Suppressor macrophage treated with lipopolysaccharide for 4 hours (primary cell): ENCODE measurements at regions not wholly inside any gene's neighbourhood (a gene's known extent, or its start where the extent isn't known, plus 50 kb on each side); places are given as distances from the start of the nearest gene placed in this dataset.

Experiments
- DNase-seq: peaks from one replicate; pipeline ENCODE4 v3.0.0-alpha.2; 2020

- no peak for DNase-seq
These were observed 951.6 kb upstream of the MIR17HG start for GRCh38 chr13:90395846-90396245.

- DNase-seq = no peak
These were observed 951.2 kb upstream of the MIR17HG start for GRCh38 chr13:90396266-90396665.

DNA sequence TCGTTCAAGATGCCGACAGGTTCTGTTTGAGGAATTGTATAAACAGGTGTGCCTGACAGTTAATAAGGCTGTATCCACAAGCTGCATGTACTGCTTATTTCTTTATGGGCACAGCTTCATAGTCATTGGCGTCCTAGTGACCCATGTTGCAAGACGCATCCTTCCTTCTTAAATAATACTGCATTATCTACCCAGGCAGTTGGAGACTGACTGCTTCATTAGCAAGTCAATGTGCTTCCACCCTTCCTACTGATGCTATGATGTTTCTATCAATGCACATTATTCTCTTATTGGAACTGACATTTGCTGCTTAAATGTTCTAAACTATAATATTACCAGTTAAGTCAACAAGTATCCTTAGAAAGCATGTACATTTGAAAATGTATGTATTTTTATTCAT, 950.0 kb upstream of the MIR17HG start:
- no peak for DNase-seq

DNA sequence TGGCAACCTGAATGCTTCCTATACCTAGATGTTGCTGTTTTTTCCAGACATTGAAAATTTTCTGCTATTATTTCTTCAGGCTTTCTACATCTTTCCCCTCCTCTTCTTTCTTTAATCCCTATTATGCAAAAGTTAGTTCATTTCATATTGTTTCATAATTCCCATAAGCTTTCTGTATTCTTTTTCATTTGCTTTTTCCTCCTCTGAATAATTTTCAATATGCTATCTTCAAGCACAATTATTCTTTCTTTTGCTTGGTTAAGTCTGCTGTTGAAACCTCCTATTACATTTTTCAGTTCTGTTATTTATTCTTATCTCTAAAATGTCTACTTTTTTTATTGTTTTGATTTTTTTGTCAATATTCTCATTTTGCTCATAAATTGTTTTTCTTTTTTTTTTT, 947.1 kb upstream of the MIR17HG start:
- DNase-seq = no peak

GRCh38 chr13:90401150-90401549, 946.3 kb upstream of the MIR17HG start:
- DNase-seq = no peak

DNA sequence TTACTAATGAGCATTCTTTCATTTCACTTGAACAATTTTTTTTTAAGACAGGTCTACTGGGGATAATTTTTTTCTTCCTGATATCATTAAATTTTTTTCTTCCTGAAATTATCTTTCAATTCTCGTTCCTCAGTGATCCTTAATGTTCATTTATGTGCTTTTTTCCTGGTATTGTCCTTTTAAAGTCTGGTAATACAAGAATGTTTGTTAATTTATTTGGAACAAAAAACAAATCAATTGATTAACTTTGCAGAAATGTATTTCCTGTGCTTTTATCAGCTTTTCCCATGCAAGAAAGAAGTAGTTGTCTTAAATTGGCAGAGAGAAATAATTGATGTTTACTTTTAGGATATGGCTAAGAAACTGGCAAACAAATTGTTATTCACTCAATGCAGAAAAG, 945.4 kb upstream of the MIR17HG start:
- DNase-seq = no peak

GRCh38 chr13:90402613-90403012, 944.9 kb upstream of the MIR17HG start:
- no peak for DNase-seq

DNA sequence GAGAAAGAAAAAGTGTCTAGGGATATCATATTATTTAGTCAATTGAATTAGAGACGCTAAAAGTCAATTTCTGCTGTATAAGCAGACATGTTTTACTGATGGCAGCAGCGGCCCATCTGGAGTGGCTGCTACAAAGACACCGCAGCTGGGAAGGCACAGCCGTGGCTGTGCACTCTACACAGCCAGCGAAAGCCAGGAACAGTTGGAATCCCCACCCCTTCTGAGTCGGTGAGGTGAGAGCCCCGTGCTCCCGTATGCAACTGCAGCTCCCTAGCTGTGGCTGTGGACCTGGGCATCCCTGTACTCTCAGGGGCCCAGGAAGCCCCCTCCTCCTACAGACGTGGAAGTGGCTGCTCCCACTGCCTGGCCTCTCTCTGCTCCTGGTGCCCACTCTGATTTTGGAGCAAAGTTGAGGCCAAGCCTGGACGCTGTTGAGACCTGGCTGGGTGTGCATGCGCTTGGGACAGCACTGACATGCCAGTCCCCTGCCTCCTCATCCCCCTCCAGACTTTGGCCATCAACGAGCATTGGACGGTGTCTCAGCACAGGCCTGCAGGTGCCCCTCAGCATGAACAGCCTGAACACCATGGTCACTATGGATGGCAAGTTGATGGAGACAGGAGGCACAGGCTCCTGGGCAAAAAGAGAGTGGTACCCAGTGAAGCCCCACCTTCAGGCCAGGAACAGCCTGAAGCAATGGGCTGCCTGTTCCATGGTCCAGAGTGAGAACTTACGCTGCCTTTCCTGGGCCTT, 944.0 kb upstream of the MIR17HG start:
- DNase-seq = no peak

GRCh38 chr13:90405301-90405700, 942.2 kb upstream of the MIR17HG start:
- DNase-seq = no peak

DNA sequence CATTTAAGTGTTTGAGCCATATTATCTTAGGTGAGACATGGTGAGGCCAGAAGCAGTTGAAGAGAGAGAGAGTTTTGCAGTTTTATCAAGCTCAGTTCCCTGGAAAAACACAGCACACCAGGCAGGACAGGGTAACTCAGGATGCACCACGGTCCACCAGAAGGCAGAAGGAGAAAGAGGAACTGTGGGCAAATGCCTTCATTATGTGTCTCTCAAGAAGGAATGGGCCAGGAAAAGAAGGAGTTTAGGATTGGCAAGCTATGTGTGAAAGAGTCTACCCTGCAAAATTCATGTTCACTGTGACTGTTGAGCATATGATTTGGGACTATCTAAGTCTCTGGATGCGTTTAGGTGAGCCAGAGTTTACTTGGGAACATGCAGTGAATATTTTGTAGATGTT, 934.5 kb upstream of the MIR17HG start:
- DNase-seq = no peak

DNA sequence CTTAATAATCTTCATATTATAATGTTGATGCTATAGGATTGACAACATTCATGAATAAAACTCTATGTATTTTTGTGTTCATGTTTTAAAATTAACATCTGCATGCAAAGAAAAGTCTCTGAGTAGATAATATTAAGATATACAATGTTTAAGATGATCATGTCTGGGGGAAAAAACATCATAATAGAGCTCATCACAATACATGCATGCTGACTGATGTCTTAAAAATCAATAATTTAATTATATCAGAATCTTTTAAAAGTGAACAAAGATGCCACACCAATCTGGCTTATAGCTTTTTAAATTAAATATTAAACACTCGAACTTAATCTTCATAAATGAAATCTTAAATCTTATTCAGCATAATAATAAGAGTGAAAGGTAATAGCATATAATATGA, 933.9 kb upstream of the MIR17HG start:
- DNase-seq = no peak

- DNase-seq = no peak
These were observed 932.5 kb upstream of the MIR17HG start for GRCh38 chr13:90414691-90415596.

- no peak for DNase-seq
These were observed 931.6 kb upstream of the MIR17HG start for GRCh38 chr13:90415902-90416301.

- DNase-seq = no peak
These were observed 931.0 kb upstream of the MIR17HG start for GRCh38 chr13:90416519-90416918.

DNA sequence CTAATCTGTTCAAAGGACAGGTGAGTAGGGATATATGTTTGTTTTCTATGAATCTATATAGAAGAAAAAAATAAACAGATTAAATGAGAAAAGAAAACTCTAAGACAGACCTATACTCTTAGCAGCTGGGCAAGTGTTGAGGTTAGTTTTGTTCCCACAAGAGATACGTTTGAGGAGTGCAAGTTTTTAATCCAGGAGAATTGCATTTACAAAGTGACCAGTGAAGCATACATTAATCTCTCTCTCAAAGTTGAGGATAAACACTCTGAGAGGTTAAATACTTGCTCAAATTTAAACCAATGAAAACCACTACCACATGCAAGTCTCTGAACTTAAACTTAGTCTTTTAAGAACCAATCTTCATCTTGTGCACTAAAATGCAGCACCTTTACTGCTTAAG, 930.5 kb upstream of the MIR17HG start:
- DNase-seq = no peak

- DNase-seq = no peak
These were observed 926.8 kb upstream of the MIR17HG start for GRCh38 chr13:90420683-90421082.

DNA sequence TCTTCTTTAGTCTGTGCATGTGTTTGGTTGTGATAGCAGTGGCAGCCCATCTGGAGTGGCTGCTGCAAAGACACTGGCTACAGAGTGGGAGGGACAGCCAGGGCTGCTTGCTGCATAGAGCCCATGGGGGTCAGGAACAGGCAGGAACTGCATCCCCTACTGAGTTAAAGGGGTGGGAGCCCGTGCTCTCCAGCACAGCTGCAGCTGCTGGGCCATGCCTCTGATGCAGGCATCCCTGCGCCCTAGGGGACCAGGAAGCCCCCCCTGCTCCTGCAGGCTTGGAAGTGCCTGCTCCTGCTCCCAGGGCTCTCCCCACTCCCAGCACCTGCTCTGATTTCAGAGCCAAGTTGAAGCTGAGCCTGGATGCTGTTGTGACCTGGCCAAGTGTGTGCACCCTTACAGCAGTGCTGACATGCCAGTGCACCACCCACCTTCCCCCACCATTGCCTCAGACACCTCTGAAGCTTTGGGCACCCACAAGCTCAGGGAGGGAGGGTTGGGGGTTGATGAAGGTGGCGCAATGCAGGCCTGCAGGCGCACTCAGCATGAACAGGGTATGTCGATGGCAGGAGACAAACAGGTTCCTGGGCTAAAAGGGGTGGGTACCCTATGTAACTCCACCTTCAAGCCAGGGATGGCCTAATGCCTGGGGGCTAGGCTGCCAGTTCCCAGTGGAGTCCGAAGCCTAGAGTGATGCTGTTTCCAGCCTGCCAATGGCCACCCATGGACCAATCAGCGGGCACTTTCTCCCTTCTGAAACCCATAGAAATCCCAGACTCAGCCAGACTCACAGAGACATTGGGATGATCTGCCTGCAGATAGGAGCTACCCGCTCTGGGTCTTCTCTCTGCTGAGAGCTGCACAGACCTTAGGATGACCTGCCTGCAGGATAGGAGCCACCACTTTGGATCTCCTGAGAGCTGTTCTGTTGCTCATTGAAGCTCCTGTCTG, 919.9 kb upstream of the MIR17HG start:
- DNase-seq = no peak

- no peak for DNase-seq
These were observed 918.8 kb upstream of the MIR17HG start for GRCh38 chr13:90428522-90429210.

DNA sequence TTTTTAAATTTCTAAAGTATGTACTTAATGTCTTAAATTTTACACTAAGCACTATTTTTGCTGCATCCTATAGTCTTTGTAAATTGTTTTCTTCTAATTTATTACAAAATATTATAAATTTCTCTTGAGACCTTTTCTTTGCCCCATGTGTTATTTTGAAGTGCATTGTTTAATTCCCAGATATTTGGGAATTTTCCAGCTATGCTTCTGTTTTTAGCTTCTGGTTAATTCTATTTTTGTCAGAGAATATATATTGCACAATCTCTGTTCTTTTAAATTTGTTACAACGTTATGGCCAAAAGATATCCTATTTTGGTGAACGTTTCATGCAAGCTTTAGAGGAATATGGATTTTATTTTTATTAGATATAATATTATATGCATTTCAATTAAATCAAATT, 917.4 kb upstream of the MIR17HG start:
- no peak for DNase-seq

DNA sequence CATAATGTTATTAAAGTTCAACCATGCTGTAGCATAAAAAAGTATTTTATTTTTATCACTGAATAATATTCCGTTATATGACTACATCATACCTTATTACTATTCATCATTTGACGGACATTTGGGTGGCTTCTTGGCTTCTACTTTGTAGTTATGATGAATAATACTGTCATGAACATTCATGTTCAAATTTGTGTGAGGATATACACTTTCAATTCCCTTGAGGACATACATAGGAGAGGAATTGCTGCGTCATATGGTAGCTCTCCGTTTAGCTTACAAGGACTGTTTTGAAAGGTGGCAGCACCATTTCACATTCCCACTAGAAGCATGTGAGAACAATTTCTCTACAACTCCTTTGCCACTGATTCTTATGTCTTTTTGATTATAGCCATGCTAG, 910.8 kb upstream of the MIR17HG start:
- no peak for DNase-seq

DNA sequence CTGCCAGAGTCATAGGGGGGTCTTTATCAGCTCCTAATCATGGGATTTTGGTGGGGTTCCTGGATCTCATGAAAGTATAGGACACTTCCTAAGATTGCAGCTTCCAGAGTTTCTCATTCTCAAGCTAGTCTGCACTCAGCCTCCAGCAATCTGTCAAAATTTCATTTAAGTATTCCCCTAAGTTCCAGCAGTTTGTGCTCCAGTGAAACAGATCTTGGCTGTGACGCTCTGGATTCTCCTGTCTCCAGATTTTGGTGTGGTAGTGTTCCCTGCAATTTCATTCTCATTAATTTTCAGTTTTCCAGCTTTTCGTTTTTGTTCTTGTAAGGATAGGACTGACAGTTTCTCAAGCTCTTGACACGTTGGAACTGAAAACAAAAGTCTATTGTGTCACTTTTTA, 908.9 kb upstream of the MIR17HG start:
- no peak for DNase-seq

DNA sequence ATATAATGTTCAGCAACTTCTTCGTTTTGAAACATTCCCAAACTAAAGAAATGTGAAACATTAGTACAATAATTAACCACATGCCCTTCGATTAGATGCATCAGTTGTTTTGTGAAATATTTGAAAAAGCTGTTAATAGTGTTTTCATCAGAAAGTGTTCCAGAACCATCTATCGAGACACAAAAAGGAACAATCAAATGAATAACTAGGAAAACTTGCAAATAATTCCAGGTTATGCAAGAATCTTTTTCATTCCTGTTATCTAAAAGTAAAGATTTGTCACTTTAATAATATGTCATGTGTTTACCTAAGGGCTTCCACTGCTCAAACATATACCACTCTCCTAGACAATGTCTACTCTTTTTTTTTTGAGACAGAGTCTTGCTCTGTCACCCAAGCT, 904.2 kb upstream of the MIR17HG start:
- no peak for DNase-seq

- no peak for DNase-seq
These were observed 903.3 kb upstream of the MIR17HG start for GRCh38 chr13:90444232-90444631.
